ENCODE measurements at regions not wholly inside any gene's neighbourhood (a gene's known extent, or its start where the extent isn't known, plus 50 kb on each side); places are given as distances from the start of the nearest gene placed in this dataset.

GRCh38 chr9:673264-673965 is 168.1 kb upstream of the DMRT1 start:
- TF ChIP-seq, protein P1, sequence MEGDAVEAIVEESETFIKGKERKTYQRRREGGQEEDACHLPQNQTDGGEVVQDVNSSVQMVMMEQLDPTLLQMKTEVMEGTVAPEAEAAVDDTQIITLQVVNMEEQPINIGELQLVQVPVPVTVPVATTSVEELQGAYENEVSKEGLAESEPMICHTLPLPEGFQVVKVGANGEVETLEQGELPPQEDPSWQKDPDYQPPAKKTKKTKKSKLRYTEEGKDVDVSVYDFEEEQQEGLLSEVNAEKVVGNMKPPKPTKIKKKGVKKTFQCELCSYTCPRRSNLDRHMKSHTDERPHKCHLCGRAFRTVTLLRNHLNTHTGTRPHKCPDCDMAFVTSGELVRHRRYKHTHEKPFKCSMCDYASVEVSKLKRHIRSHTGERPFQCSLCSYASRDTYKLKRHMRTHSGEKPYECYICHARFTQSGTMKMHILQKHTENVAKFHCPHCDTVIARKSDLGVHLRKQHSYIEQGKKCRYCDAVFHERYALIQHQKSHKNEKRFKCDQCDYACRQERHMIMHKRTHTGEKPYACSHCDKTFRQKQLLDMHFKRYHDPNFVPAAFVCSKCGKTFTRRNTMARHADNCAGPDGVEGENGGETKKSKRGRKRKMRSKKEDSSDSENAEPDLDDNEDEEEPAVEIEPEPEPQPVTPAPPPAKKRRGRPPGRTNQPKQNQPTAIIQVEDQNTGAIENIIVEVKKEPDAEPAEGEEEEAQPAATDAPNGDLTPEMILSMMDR (IDR thresholded peaks at IDR 0.05), result no peak
- DNase-seq (no peak), ATAC-seq (no peak)
- Histone ChIP-seq H3K36me3 (no peaks in the 10 kb centered on the region), H3K27me3 (ENCODE audit: low read depth) (no peaks in the 10 kb centered on the region), H3K27ac (no peak overlapping the region), H3K4me3 (no peak overlapping the region), H3K4me1 (peaks cover 12% of the 10 kb centered on the region), H3K9me3 (peaks cover 3% of the 10 kb centered on the region)
- intact Hi-C loops (cut with DNase I), result no loop called here

GRCh38 chr9:673966-674526 is 167.5 kb upstream of the DMRT1 start:
- no peak overlapping the region for H3K27ac ChIP-seq
- H3K4me3 ChIP-seq, result no peak overlapping the region
- no peaks in the 10 kb centered on the region for H3K36me3 ChIP-seq
- no peak for DNase-seq
- TF ChIP-seq, protein P1 (IDR thresholded peaks at IDR 0.05), result no peak
- intact Hi-C loops (cut with DNase I), result no loop called here
- H3K27me3 ChIP-seq (ENCODE audit: low read depth), result no peaks in the 10 kb centered on the region
- ATAC-seq, result no peak
- H3K4me1 ChIP-seq, result peaks cover 12% of the 10 kb centered on the region
- H3K9me3 ChIP-seq, result peaks cover 3% of the 10 kb centered on the region

DNA sequence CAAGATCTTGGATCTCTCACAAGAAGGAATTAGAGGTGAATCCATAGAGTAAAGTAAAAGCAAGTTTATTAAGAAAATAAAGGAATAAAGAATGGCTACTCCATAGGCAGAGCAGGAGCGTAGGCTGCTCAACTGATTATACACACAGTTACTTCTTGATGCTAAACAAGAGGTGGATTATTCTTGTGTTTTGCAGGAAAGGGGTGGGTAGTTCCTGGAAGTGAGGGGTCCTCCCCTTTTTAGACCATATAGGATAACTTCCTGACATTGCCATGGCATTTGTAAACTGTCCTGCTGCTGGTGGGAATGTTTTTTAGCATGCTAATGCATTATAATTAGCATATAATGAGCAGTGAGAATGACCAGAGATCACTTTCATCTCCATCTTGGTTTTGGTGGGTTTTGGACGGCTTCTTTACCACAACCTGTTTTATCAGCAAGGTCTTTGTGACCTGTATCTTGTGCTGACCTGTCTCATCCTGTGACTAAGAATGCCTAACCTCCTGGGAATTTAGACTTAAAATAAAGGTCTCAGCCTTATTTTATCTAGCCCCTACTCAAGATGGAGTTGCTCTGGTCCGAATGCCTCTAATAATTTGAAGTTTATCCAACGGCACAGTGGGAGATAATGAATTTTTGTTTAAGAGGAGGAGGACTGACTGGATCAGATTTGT is 165.7 kb upstream of the DMRT1 start:
- Histone ChIP-seq H3K36me3 (no peaks in the 10 kb centered on the region), H3K4me1 (peaks cover 12% of the 10 kb centered on the region), H3K27ac (no peak overlapping the region), H3K9me3 (no peaks in the 10 kb centered on the region), H3K4me3 (no peak overlapping the region), H3K27me3 (ENCODE audit: low read depth) (no peaks in the 10 kb centered on the region)
- ATAC-seq, result no peak
- TF ChIP-seq, protein P1 (IDR thresholded peaks at IDR 0.05), result no peak
- no peak for DNase-seq
- intact Hi-C loops (cut with DNase I), result no loop called here

DNA sequence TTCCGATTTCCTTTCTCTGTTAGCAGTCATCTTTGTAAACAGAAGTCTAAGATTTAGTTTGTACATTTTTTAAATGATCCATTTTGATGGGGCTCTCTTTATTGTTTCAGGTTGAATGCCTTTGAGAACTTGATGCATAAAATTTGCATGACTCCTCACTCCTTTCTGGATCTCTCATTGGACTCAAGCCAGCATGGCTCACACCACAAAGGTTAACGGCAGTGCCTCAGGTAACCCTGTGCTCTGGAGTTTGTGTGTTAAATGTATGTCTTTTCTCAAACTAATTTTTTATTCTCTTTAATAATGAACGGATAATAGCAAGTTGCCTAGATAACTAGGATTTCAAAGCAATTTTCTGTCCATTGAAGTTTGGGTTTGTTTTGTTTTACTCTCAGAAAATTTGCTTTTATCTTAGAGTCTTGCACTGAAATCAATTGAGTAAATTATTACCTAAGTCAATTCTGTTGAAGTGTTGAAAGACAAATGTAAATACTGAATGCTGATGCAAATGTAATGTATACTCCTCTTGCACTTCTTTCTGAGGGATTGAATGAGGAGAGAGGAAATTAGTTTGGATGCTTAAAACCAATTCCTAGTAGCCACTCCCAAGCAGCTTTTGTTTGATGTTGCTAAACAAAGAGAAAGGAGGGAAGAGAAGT is 164.6 kb upstream of the DMRT1 start:
- H3K9me3 ChIP-seq, result no peaks in the 10 kb centered on the region
- peak in 1 of 2 donors; percentile 57 for ATAC-seq
- TF ChIP-seq, protein P1 (IDR thresholded peaks at IDR 0.05), result no peak
- H3K27me3 ChIP-seq (ENCODE audit: low read depth), result no peaks in the 10 kb centered on the region
- H3K4me3 ChIP-seq, result peak overlapping the region; percentile 39
- no peaks in the 10 kb centered on the region for H3K36me3 ChIP-seq
- H3K27ac ChIP-seq, result peak overlapping the region; percentile 65
- peaks cover 12% of the 10 kb centered on the region for H3K4me1 ChIP-seq
- intact Hi-C loops (cut with DNase I), result no loop called here
- no peak for DNase-seq

GRCh38 chr9:677461-678097 is 163.9 kb upstream of the DMRT1 start:
- ATAC-seq (peak; percentile 48 to 75), DNase-seq (no peak)
- Histone ChIP-seq H3K27ac (peak overlapping the region; percentile 65), H3K4me3 (peak overlapping the region; percentile 39), H3K27me3 (ENCODE audit: low read depth) (no peaks in the 10 kb centered on the region), H3K36me3 (no peaks in the 10 kb centered on the region), H3K9me3 (no peaks in the 10 kb centered on the region), H3K4me1 (peaks cover 12% of the 10 kb centered on the region)
- intact Hi-C loops (cut with DNase I), result no loop called here
- TF ChIP-seq, protein P1 (IDR thresholded peaks at IDR 0.05), result no peak

All from lower lobe of right lung (tissue), 2 donors.